ENCODE measurements at regions not wholly inside any gene's neighbourhood (a gene's known extent, or its start where the extent isn't known, plus 50 kb on each side); places are given as distances from the start of the nearest gene placed in this dataset.

GRCh38 chr7:131252976-131253375 lies 74.7 kb upstream of the MKLN1 start:
- no peaks in the 10 kb centered on the region for H3K36me3 Mint-ChIP-seq (ENCODE audit: insufficient read depth, unreplicated experiment)
- peaks cover 16% of the 10 kb centered on the region for H3K4me1 Mint-ChIP-seq (ENCODE audit: insufficient read depth, unreplicated experiment)
- BruUV-seq (replicated peaks) = no TSS peak
- H3K27me3 Mint-ChIP-seq (ENCODE audit: insufficient read depth, unreplicated experiment) = no peaks in the 10 kb centered on the region
- H3K27ac Mint-ChIP-seq (ENCODE audit: low read depth, unreplicated experiment) = no peak overlapping the region
- TF ChIP-seq CTCF (IDR thresholded peaks at IDR 0.05; ENCODE audit: unreplicated experiment) = no peak
- no peak overlapping the region for H3K4me3 Mint-ChIP-seq (ENCODE audit: unreplicated experiment)
- POLR2A ChIA-PET = interaction anchor here (0.7 kb wide), 2 partner anchors 66 to 180 kb away, joined by 3 read pairs; no protein-coding TSS in a partner anchor
- CTCF ChIA-PET = interaction anchor here (1.0 kb wide), 1 partner anchor 50 kb away, joined by 3 read pairs; no protein-coding TSS in a partner anchor
- intact Hi-C loops (cut with micrococcal nuclease) = no loop called here
- no peak for DNase-seq (ENCODE audit: unreplicated experiment)
- H3K9me3 Mint-ChIP-seq (ENCODE audit: unreplicated experiment) = peaks cover 16% of the 10 kb centered on the region

- CTCF ChIA-PET = interaction anchor here (1.0 kb wide), 1 partner anchor 49 kb away, joined by 3 read pairs; no protein-coding TSS in a partner anchor
- no TSS peak for BruUV-seq (replicated peaks)
- no peak for TF ChIP-seq CTCF (IDR thresholded peaks at IDR 0.05; ENCODE audit: unreplicated experiment)
- no peak for DNase-seq (ENCODE audit: unreplicated experiment)
- peaks cover 16% of the 10 kb centered on the region for H3K9me3 Mint-ChIP-seq (ENCODE audit: unreplicated experiment)
- no peaks in the 10 kb centered on the region for H3K27me3 Mint-ChIP-seq (ENCODE audit: insufficient read depth, unreplicated experiment)
- H3K36me3 Mint-ChIP-seq (ENCODE audit: insufficient read depth, unreplicated experiment) = no peaks in the 10 kb centered on the region
- intact Hi-C loops (cut with micrococcal nuclease) = no loop called here
- POLR2A ChIA-PET = no interaction called here
- peaks cover 9% of the 10 kb centered on the region for H3K4me1 Mint-ChIP-seq (ENCODE audit: insufficient read depth, unreplicated experiment)
- no peak overlapping the region for H3K27ac Mint-ChIP-seq (ENCODE audit: low read depth, unreplicated experiment)
- no peak overlapping the region for H3K4me3 Mint-ChIP-seq (ENCODE audit: unreplicated experiment)
Measured at GRCh38 chr7:131254211-131254610, 73.5 kb upstream of the MKLN1 start.

GRCh38 chr7:131255242-131255641 lies 72.4 kb upstream of the MKLN1 start:
- no peak for DNase-seq (ENCODE audit: unreplicated experiment)
- H3K9me3 Mint-ChIP-seq (ENCODE audit: unreplicated experiment) = peaks cover 16% of the 10 kb centered on the region
- ChIA-PET CTCF (no interaction called here), POLR2A (no interaction called here)
- H3K4me3 Mint-ChIP-seq (ENCODE audit: unreplicated experiment) = no peak overlapping the region
- no peak overlapping the region for H3K27ac Mint-ChIP-seq (ENCODE audit: low read depth, unreplicated experiment)
- H3K36me3 Mint-ChIP-seq (ENCODE audit: insufficient read depth, unreplicated experiment) = no peaks in the 10 kb centered on the region
- no peaks in the 10 kb centered on the region for H3K4me1 Mint-ChIP-seq (ENCODE audit: insufficient read depth, unreplicated experiment)
- no peak for TF ChIP-seq CTCF (IDR thresholded peaks at IDR 0.05; ENCODE audit: unreplicated experiment)
- intact Hi-C loops (cut with micrococcal nuclease) = no loop called here
- no peaks in the 10 kb centered on the region for H3K27me3 Mint-ChIP-seq (ENCODE audit: insufficient read depth, unreplicated experiment)
- BruUV-seq (replicated peaks) = no TSS peak

- CTCF ChIA-PET = interaction anchor here (0.9 kb wide), 1 partner anchor 18 kb away, joined by 3 read pairs; no protein-coding TSS in a partner anchor
- intact Hi-C loops (cut with micrococcal nuclease) = no loop called here
- no TSS peak for BruUV-seq (replicated peaks)
Measured at GRCh38 chr7:131261476-131261994, 66.1 kb upstream of the MKLN1 start.

More at GRCh38 chr7:131261476-131261994, 66.1 kb upstream of the MKLN1 start:
- TF ChIP-seq CTCF (IDR thresholded peaks at IDR 0.05; ENCODE audit: unreplicated experiment) = no peak
- POLR2A ChIA-PET = no interaction called here
- no peak for DNase-seq (ENCODE audit: unreplicated experiment)
- no peaks in the 10 kb centered on the region for H3K36me3 Mint-ChIP-seq (ENCODE audit: insufficient read depth, unreplicated experiment)
- H3K4me3 Mint-ChIP-seq (ENCODE audit: unreplicated experiment) = no peak overlapping the region
- H3K27me3 Mint-ChIP-seq (ENCODE audit: insufficient read depth, unreplicated experiment) = no peaks in the 10 kb centered on the region
- no peak overlapping the region for H3K27ac Mint-ChIP-seq (ENCODE audit: low read depth, unreplicated experiment)
- H3K4me1 Mint-ChIP-seq (ENCODE audit: insufficient read depth, unreplicated experiment) = peaks cover 5% of the 10 kb centered on the region
- H3K9me3 Mint-ChIP-seq (ENCODE audit: unreplicated experiment) = no peaks in the 10 kb centered on the region
